Gastrocnemius medialis (tissue), 4 donors: ENCODE measurements at regions not wholly inside any gene's neighbourhood (a gene's known extent, or its start where the extent isn't known, plus 50 kb on each side); places are given as distances from the start of the nearest gene placed in this dataset.

Source experiments
- POLR2A ChIP-seq, 2 donors: fragments of 450-650 bp; IDR thresholded peaks; one replicate each; pipeline ENCODE4 v1.6.1; 2017; ENCODE audit warnings: antibody characterized with exemption in 2 of 2, mild to moderate bottlenecking in 2 of 2, moderate library complexity in 2 of 2
- TF ChIP-seq, protein P1 (sequence below), 5 experiments: fragments of 450-650 bp in 3 of 5; fragments of 200-600 bp in 2 of 5; sonication (generic) in 2 of 5; IDR thresholded peaks in 4 of 5; conservative IDR thresholded peaks in 1 of 5; 1 replicate in 4 of 5; 2 replicates in 1 of 5; pipeline ENCODE4 v1.5.1; 2016 to 2019; ENCODE audit warnings: antibody characterized with exemption in 5 of 5, mild to moderate bottlenecking in 3 of 5, moderate library complexity in 3 of 5

- TF ChIP-seq, protein P1, sequence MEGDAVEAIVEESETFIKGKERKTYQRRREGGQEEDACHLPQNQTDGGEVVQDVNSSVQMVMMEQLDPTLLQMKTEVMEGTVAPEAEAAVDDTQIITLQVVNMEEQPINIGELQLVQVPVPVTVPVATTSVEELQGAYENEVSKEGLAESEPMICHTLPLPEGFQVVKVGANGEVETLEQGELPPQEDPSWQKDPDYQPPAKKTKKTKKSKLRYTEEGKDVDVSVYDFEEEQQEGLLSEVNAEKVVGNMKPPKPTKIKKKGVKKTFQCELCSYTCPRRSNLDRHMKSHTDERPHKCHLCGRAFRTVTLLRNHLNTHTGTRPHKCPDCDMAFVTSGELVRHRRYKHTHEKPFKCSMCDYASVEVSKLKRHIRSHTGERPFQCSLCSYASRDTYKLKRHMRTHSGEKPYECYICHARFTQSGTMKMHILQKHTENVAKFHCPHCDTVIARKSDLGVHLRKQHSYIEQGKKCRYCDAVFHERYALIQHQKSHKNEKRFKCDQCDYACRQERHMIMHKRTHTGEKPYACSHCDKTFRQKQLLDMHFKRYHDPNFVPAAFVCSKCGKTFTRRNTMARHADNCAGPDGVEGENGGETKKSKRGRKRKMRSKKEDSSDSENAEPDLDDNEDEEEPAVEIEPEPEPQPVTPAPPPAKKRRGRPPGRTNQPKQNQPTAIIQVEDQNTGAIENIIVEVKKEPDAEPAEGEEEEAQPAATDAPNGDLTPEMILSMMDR (IDR thresholded peaks at IDR 0.05 in 4 of 5, conservative IDR thresholded peaks at IDR 0.05 in 1 of 5): no peak
- TF ChIP-seq POLR2A (IDR thresholded peaks at IDR 0.05): no peak
Observed at GRCh38 chr13:76635232-76636230, 250.7 kb downstream of the KCTD12 start.
